ENCODE measurements at regions not wholly inside any gene's neighbourhood (a gene's known extent, or its start where the extent isn't known, plus 50 kb on each side); places are given as distances from the start of the nearest gene placed in this dataset.

GRCh38 chr4:74534121-74534520 is 89.2 kb downstream of the AREG start:
- H3K4me1 ChIP-seq, result no peaks in the 10 kb centered on the region
- H3K36me3 ChIP-seq, result no peaks in the 10 kb centered on the region
- DNase-seq (ENCODE audit: low spot score in 2 of 2), result no peak
- no peak overlapping the region for H3K27ac ChIP-seq
- H3K4me3 ChIP-seq, result no peak overlapping the region
- H3K9me3 ChIP-seq, result no peaks in the 10 kb centered on the region
- TF ChIP-seq POLR2AphosphoS5 (IDR thresholded peaks at IDR 0.05), result no peak
- no peak for TF ChIP-seq CTCF (IDR thresholded peaks at IDR 0.05)
- no peak for TF ChIP-seq POLR2A (IDR thresholded peaks at IDR 0.05)
- no peaks in the 10 kb centered on the region for H3K27me3 ChIP-seq
- intact Hi-C loops (cut with DNase I; ENCODE audit: low total_unique reads), result no loop called here

GRCh38 chr4:74534936-74535335 is 90.0 kb downstream of the AREG start:
- intact Hi-C loops (cut with DNase I; ENCODE audit: low total_unique reads), result no loop called here
- no peak overlapping the region for H3K4me3 ChIP-seq
- H3K4me1 ChIP-seq, result no peaks in the 10 kb centered on the region
- no peaks in the 10 kb centered on the region for H3K9me3 ChIP-seq
- H3K27me3 ChIP-seq, result no peaks in the 10 kb centered on the region
- TF ChIP-seq CTCF (IDR thresholded peaks at IDR 0.05), result no peak
- TF ChIP-seq POLR2A (IDR thresholded peaks at IDR 0.05), result no peak
- no peak for TF ChIP-seq POLR2AphosphoS5 (IDR thresholded peaks at IDR 0.05)
- H3K27ac ChIP-seq, result no peak overlapping the region
- DNase-seq (ENCODE audit: low spot score in 2 of 2), result no peak
- no peaks in the 10 kb centered on the region for H3K36me3 ChIP-seq

GRCh38 chr4:74535512-74535911 is 90.6 kb downstream of the AREG start:
- Histone ChIP-seq H3K4me1 (no peaks in the 10 kb centered on the region), H3K27ac (no peak overlapping the region), H3K4me3 (no peak overlapping the region), H3K27me3 (no peaks in the 10 kb centered on the region), H3K9me3 (no peaks in the 10 kb centered on the region), H3K36me3 (no peaks in the 10 kb centered on the region)
- DNase-seq (ENCODE audit: low spot score in 2 of 2), result no peak
- TF ChIP-seq POLR2AphosphoS5 (IDR thresholded peaks at IDR 0.05), result no peak
- no peak for TF ChIP-seq POLR2A (IDR thresholded peaks at IDR 0.05)
- no peak for TF ChIP-seq CTCF (IDR thresholded peaks at IDR 0.05)
- intact Hi-C loops (cut with DNase I; ENCODE audit: low total_unique reads), result no loop called here

GRCh38 chr4:74536557-74536956 is 91.6 kb downstream of the AREG start:
- DNase-seq (ENCODE audit: low spot score in 2 of 2), result no peak
- Histone ChIP-seq H3K9me3 (no peaks in the 10 kb centered on the region), H3K27ac (no peak overlapping the region), H3K36me3 (no peaks in the 10 kb centered on the region), H3K27me3 (no peaks in the 10 kb centered on the region), H3K4me1 (no peaks in the 10 kb centered on the region), H3K4me3 (no peak overlapping the region)
- no peak for TF ChIP-seq POLR2A (IDR thresholded peaks at IDR 0.05)
- TF ChIP-seq CTCF (IDR thresholded peaks at IDR 0.05), result no peak
- no peak for TF ChIP-seq POLR2AphosphoS5 (IDR thresholded peaks at IDR 0.05)
- intact Hi-C loops (cut with DNase I; ENCODE audit: low total_unique reads), result no loop called here

GRCh38 chr4:74537459-74537858 is 92.5 kb downstream of the AREG start:
- H3K27ac ChIP-seq, result no peak overlapping the region
- H3K4me3 ChIP-seq, result no peak overlapping the region
- H3K36me3 ChIP-seq, result no peaks in the 10 kb centered on the region
- no peak for DNase-seq (ENCODE audit: low spot score in 2 of 2)
- no peaks in the 10 kb centered on the region for H3K4me1 ChIP-seq
- TF ChIP-seq POLR2A (IDR thresholded peaks at IDR 0.05), result no peak
- TF ChIP-seq CTCF (IDR thresholded peaks at IDR 0.05), result no peak
- no peak for TF ChIP-seq POLR2AphosphoS5 (IDR thresholded peaks at IDR 0.05)
- H3K9me3 ChIP-seq, result no peaks in the 10 kb centered on the region
- no peaks in the 10 kb centered on the region for H3K27me3 ChIP-seq
- intact Hi-C loops (cut with DNase I; ENCODE audit: low total_unique reads), result no loop called here

All from breast epithelium (tissue), 4 donors.